ENCODE measurements at regions not wholly inside any gene's neighbourhood (a gene's known extent, or its start where the extent isn't known, plus 50 kb on each side); places are given as distances from the start of the nearest gene placed in this dataset.
"Not testable (repeated sequence)": the region's sequence is repeated elsewhere in the genome, so short reads cannot be mapped to it uniquely, and the experiment has no call there.

DNA sequence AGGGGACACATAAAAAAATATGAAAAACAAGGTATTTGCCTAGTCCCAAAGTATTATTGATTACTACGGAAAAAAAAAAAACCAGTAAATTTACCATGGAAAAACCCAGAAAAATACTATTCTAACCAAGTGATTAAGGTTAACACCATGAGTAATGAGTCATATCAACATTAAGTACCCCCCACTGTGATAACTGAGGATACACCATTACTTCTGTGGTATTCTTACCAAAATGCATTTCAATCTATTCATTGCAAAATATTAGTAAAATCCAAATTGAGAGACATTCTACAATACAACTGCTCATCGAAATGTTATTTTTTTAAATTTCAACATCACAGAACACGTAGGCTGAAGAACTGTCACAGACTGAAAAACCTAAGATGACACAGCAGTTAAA lies 669.8 kb downstream of the ZEB2 start:
- no peak for FAIRE-seq
- TF ChIP-seq POLR2AphosphoS5 (IDR thresholded peaks at IDR 0.05; ENCODE audit: low read depth, low read length), result no peak
- TF ChIP-seq POLR2A (IDR thresholded peaks at IDR 0.05; ENCODE audit: low read depth, low read length), result no peak
- TF ChIP-seq TAF1 (IDR thresholded peaks at IDR 0.05; ENCODE audit: borderline replicate concordance, low read depth, low read length), result no peak
- no peak for DNase-seq (ENCODE audit: insufficient read length)

DNA sequence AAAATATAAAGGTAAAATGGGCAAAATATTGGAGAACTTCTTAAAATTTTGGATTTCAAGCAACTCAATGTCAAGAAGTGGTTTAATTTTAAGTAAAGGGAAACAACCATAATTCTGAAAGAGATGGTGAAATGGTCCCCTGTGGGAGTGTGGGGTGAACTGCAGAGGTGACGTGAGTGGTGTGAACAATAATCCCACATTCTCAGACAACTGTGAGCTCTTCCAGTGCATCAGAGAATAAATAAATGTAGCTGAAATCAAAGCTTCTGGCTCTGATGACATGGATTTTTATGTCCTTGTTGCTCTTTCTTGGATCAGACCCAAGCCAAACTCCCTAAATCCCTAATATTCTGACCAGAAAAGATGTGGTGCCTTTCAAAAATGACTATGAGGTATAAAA lies 672.7 kb downstream of the ZEB2 start:
- TF ChIP-seq POLR2AphosphoS5 (IDR thresholded peaks at IDR 0.05; ENCODE audit: low read depth, low read length) (no peak), TAF1 (IDR thresholded peaks at IDR 0.05; ENCODE audit: borderline replicate concordance, low read depth, low read length) (no peak), POLR2A (IDR thresholded peaks at IDR 0.05; ENCODE audit: low read depth, low read length) (no peak)
- DNase-seq (ENCODE audit: insufficient read length) (no peak), FAIRE-seq (no peak)

DNA sequence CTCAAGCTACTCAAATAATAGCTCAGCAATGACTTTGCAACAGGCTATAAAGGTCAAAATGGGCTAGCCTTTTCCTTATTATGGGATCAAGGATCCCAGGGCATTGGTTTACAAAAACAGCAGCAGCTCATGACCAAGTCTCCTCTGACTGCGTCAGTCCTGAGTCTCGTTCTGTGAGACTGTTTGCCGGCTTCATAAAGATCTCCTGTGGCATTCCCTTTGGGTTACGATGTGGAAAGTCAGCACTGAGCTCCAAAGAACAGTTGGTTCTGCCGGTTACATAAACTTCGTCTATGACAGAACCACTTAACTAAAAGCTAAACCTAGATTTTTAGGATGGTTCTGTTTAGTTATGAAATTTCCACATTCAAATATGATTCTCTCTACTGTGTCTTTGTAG lies 674.9 kb downstream of the ZEB2 start:
- TF ChIP-seq POLR2A (IDR thresholded peaks at IDR 0.05; ENCODE audit: low read depth, low read length) (no peak), POLR2AphosphoS5 (IDR thresholded peaks at IDR 0.05; ENCODE audit: low read depth, low read length) (no peak), TAF1 (IDR thresholded peaks at IDR 0.05; ENCODE audit: borderline replicate concordance, low read depth, low read length) (no peak)
- no peak for FAIRE-seq
- DNase-seq (ENCODE audit: insufficient read length), result no peak

DNA sequence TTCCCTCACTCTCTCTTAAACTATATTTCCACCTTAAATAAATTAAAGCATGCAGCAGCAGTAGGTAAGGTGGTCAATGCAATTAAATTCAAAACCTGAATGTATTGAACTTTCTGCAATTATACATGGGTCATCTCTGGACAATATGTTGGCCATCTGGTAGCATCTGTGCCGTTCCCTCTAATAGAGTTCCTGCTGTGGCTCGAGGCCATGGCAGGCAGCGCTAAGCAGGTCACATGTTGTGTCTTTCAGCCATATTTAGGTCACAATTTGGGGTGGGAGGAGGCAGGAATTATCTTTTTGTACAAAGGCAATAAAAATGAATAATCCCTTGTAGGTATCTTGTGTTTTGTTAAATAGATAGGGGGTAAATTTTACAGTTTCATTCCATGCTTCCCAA lies 676.2 kb downstream of the ZEB2 start:
- FAIRE-seq (no peak), DNase-seq (ENCODE audit: insufficient read length) (no peak)
- TF ChIP-seq POLR2AphosphoS5 (IDR thresholded peaks at IDR 0.05; ENCODE audit: low read depth, low read length), result no peak
- no peak for TF ChIP-seq POLR2A (IDR thresholded peaks at IDR 0.05; ENCODE audit: low read depth, low read length)
- TF ChIP-seq TAF1 (IDR thresholded peaks at IDR 0.05; ENCODE audit: borderline replicate concordance, low read depth, low read length), result no peak

DNA sequence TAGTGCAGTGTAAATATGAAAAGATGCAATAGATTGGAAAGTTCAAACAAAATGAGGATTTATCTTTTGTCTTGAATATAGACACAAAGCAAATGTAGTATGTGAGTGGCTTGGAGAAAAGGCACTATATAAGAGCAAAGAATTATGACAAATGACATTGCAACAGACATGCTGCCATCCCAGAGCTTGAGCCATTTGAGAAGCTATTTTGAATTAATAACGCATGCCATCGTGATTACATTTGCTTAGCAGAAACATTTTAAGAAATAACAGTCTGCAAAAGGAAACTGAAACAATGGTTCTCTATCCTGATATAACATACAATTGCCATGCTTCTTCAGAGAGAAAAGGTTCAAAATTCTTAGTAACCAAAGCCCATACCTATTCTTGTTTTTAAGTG lies 677.1 kb downstream of the ZEB2 start:
- no peak for FAIRE-seq
- no peak for DNase-seq (ENCODE audit: insufficient read length)

DNA sequence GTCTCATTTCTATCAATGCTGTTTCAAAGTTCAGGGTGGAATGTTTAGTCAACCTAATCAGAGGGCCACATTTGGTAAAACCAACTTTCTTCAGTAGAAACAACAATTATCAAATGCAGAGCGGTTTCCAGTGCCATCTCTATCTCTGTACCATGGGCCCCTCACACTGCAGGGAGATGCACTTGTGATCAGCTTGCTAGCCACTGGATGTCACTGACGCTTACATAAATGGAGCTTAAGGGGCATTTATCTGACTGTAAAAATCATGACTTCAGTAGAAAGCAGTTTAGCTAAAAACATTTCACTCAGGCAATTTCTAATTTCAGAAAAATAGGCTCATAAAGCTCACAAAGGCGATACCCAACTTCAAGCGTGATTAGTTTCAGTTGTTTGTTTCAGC lies 678.0 kb downstream of the ZEB2 start:
- TF ChIP-seq POLR2AphosphoS5 (IDR thresholded peaks at IDR 0.05; ENCODE audit: low read depth, low read length), result no peak
- TF ChIP-seq TAF1 (IDR thresholded peaks at IDR 0.05; ENCODE audit: borderline replicate concordance, low read depth, low read length), result no peak
- no peak for TF ChIP-seq POLR2A (IDR thresholded peaks at IDR 0.05; ENCODE audit: low read depth, low read length)
- DNase-seq (ENCODE audit: insufficient read length) (no peak), FAIRE-seq (no peak)

More for the DNA sequence above, 677.1 kb downstream of the ZEB2 start:
- no peak for TF ChIP-seq POLR2AphosphoS5 (IDR thresholded peaks at IDR 0.05; ENCODE audit: low read depth, low read length)
- no peak for TF ChIP-seq POLR2A (IDR thresholded peaks at IDR 0.05; ENCODE audit: low read depth, low read length)
- TF ChIP-seq TAF1 (IDR thresholded peaks at IDR 0.05; ENCODE audit: borderline replicate concordance, low read depth, low read length), result no peak

DNA sequence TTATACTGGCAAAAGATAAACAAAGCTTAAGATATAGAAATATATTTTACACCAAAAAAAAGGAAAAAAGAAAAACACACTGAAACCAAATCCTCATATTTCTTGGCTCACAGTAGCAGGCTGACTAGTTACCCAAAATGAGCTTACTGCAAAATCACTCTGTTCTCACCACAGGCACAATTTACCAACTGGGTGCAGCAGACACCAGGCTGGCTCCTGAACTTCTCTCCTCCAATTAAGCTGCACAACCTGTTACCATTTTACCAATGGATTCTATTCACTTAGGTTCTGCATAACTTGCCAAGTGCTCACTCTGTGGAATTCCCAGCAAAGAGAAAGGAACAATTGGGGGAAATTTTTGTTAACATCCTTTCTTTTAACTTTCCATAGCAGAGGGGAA lies 679.3 kb downstream of the ZEB2 start:
- no peak for FAIRE-seq
- TF ChIP-seq POLR2A (IDR thresholded peaks at IDR 0.05; ENCODE audit: low read depth, low read length), result no peak
- no peak for TF ChIP-seq TAF1 (IDR thresholded peaks at IDR 0.05; ENCODE audit: borderline replicate concordance, low read depth, low read length)
- no peak for TF ChIP-seq POLR2AphosphoS5 (IDR thresholded peaks at IDR 0.05; ENCODE audit: low read depth, low read length)

DNA sequence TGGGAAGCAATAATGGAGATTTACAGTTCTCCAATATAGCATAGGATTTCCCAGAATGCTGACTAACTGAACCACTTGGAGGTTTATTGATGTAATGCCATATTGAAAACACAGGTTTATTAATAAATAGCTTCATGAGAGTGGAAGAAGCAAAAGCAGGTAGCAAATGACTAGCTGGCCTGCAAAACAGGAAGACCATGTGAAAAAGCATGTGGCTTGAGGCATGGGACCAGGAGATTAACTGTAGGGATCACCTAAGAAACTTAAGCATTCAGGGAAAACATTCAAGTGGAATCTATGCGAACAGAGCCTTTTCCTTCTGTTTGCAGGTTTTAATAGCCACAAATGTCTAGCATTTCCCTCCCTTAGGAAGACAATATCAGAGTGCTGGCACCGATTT lies 679.7 kb downstream of the ZEB2 start:
- FAIRE-seq, result no peak
- DNase-seq (ENCODE audit: insufficient read length), result no peak

More for the DNA sequence above, 679.3 kb downstream of the ZEB2 start:
- no peak for DNase-seq (ENCODE audit: insufficient read length)

DNA sequence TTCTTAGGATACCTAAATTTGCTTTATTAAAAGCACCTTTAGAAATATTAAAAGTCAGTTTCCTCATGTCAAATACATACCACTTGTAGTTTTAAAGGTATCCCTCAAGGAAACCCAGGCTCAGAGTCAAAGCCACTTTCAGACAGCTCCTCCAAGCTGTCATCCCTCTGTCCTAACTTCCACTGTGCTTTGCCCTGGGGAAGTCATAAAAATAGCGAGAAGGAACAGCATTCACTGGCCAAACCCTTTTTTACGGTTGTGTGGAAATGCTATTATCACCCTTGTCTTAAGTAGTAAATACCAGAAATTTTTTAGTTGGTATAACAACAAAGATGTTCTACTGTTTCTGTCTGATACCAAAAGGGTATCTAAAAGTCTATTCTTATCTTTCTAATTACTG lies 680.5 kb downstream of the ZEB2 start:
- TF ChIP-seq POLR2AphosphoS5 (IDR thresholded peaks at IDR 0.05; ENCODE audit: low read depth, low read length), result no peak
- no peak for TF ChIP-seq POLR2A (IDR thresholded peaks at IDR 0.05; ENCODE audit: low read depth, low read length)
- TF ChIP-seq TAF1 (IDR thresholded peaks at IDR 0.05; ENCODE audit: borderline replicate concordance, low read depth, low read length), result no peak
- FAIRE-seq, result no peak
- no peak for DNase-seq (ENCODE audit: insufficient read length)

More for the DNA sequence above, 679.7 kb downstream of the ZEB2 start:
- no peak for TF ChIP-seq TAF1 (IDR thresholded peaks at IDR 0.05; ENCODE audit: borderline replicate concordance, low read depth, low read length)
- no peak for TF ChIP-seq POLR2AphosphoS5 (IDR thresholded peaks at IDR 0.05; ENCODE audit: low read depth, low read length)
- TF ChIP-seq POLR2A (IDR thresholded peaks at IDR 0.05; ENCODE audit: low read depth, low read length), result no peak

DNA sequence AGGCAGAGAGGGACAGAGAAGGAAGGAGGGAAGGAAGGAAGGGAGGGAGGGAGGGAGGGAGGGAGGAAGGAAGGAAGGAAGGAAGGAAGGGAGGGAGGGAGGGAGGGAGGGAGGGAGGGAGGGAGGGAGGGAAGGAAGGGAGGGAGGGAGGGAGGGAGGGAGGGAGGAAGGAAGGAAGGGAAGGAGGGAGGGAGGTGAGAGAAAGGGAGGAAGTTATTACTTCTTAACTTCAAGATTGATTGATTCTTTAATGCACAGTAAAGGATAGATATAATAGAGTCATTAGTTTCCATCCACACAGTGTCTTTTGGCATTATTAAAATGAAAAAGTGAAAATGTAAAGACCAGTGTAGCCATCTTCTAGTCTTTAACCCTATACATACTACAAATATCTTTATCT lies 682.9 kb downstream of the ZEB2 start:
- not testable (repeated sequence) for DNase-seq (ENCODE audit: insufficient read length); FAIRE-seq

DNA sequence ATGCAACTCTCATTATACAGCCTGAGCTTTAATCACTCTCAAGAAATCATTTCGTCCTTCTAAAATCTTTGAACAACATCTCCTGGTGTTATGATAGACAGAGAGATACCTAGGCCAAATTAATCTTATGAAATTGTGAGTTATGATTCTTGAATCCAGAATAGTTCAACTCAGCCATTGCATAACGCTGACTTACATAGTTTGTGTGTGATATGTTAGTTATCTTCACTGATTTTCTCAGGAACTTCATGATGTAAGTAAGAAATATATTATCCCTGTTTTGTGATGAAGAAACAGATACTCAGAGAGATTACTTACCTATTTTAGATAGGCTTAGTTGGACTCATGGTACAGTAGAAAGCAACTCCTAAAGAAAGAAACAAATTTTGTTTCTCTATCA lies 684.4 kb downstream of the ZEB2 start:
- FAIRE-seq (no peak), DNase-seq (ENCODE audit: insufficient read length) (no peak)
- no peak for TF ChIP-seq POLR2A (IDR thresholded peaks at IDR 0.05; ENCODE audit: low read depth, low read length)
- TF ChIP-seq TAF1 (IDR thresholded peaks at IDR 0.05; ENCODE audit: borderline replicate concordance, low read depth, low read length), result no peak
- TF ChIP-seq POLR2AphosphoS5 (IDR thresholded peaks at IDR 0.05; ENCODE audit: low read depth, low read length), result no peak

DNA sequence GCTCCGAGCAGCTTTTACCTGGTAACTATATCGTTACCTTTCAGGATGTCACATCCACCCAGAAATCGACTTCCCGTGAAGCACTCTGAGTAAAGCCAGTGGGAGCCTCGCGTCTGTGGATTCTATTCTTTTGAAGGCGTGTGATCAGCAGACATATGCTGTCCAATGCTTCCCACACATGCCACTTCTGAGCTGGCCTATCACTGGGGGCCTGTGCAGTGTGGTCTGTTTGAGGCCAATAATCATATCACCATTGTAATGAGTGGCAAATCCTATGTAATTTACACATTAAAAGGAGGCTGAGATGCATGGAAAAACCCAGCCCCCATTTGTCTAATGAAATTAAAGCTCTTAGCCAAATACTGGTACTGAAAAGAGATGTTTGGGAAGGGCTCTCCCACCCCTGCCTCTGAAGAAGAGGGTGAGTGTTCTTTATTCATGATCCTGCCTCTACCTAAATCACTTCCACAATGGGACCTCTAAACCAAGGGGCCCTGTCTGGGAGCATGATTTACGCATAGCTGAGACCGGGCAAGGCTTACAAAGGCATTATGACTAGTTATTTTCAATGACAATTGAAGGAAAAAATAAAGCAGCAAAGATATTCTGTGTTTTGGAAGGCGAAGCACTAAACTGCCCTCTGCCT lies 686.8 kb downstream of the ZEB2 start:
- no peak for TF ChIP-seq TAF1 (IDR thresholded peaks at IDR 0.05; ENCODE audit: borderline replicate concordance, low read depth, low read length)
- TF ChIP-seq POLR2AphosphoS5 (IDR thresholded peaks at IDR 0.05; ENCODE audit: low read depth, low read length), result no peak
- no peak for TF ChIP-seq POLR2A (IDR thresholded peaks at IDR 0.05; ENCODE audit: low read depth, low read length)
- DNase-seq (ENCODE audit: insufficient read length), result no peak
- no peak for FAIRE-seq

DNA sequence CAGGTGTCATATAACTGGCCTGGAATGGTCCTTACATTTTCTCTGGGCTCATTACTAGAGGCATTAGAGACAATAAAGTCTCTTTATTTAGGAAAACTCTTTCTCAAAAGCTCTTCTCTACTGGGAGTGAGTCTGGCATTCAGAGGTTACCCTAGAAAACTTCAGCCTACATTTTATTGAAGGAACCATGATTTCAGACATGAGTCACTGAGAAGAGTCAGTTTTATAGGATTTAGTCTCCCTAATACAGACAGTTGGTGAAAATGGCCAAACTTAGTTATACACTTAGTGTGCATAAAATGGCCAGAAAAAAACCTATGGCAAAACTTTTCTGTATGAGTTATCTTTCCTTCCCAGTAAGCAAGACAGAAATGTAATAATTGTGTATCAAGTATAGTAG lies 689.4 kb downstream of the ZEB2 start:
- DNase-seq (ENCODE audit: insufficient read length) (no peak), FAIRE-seq (no peak)
- no peak for TF ChIP-seq TAF1 (IDR thresholded peaks at IDR 0.05; ENCODE audit: borderline replicate concordance, low read depth, low read length)
